SK-N-SH (cell line): ENCODE measurements at regions not wholly inside any gene's neighbourhood (a gene's known extent, or its start where the extent isn't known, plus 50 kb on each side); places are given as distances from the start of the nearest gene placed in this dataset.
"Not testable (repeated sequence)": the region's sequence is repeated elsewhere in the genome, so short reads cannot be mapped to it uniquely, and the experiment has no call there.

Experiments used
- CTCF ChIA-PET: fragments of 300-600, 350-600 bp; formaldehyde crosslinking; extraction: SDS; loops from one replicate; lab custom pipeline; 2021; lab: Yijun Ruan, JAX
- POLR2A ChIA-PET: fragments of 350-600 bp; sonication (Branson Sonifier 250); formaldehyde crosslinking; extraction: SDS; loops from one replicate; lab custom pipeline; 2020; ENCODE audit warnings: antibody characterized with exemption, inconsistent platforms; lab: Yijun Ruan, JAX
- DNase-seq: peaks from one replicate; pipeline ENCODE4 v3.0.0; 2012
- H2AFZ ChIP-seq: fragments of 200-600 bp; sonication (generic); 2 replicates; pipeline ENCODE4 v1.8.1; 2016; ENCODE audit warnings: antibody characterized with exemption, mild to moderate bottlenecking, low read depth
- H3F3A ChIP-seq: fragments of 200-600 bp; sonication (generic); replicated peaks from 2 replicates; pipeline ENCODE3; 2016; ENCODE audit warnings: antibody characterized with exemption, mild to moderate bottlenecking; ENCODE audit not compliant: insufficient read depth
- H3K27ac ChIP-seq, 2 experiments: fragments of 200-500 bp in 1 of 2; fragments of 200-600 bp in 1 of 2; sonication (Bioruptor generic) in 1 of 2; sonication (generic), shearing (Covaris generic) in 1 of 2; 2 replicates each; pipeline versions ENCODE4 v1.5.1 to v1.6.1; 2014 to 2016; ENCODE audit warnings: low read depth in 2 of 2, inconsistent platforms in 1 of 2, low read length in 1 of 2, mild to moderate bottlenecking in 1 of 2, mixed read lengths in 1 of 2
- H3K27me3 ChIP-seq: fragments of 200-600 bp; sonication (generic), shearing (Covaris generic); 2 replicates; pipeline ENCODE4 v1.6.1; 2016; ENCODE audit warnings: mixed run types; ENCODE audit not compliant: insufficient read depth
- H3K36me3 ChIP-seq, 2 experiments: fragments of 200-500 bp in 1 of 2; fragments of 200-600 bp in 1 of 2; sonication (Bioruptor generic) in 1 of 2; sonication (generic) in 1 of 2; replicated peaks in 1 of 2; 2 replicates each; pipeline versions ENCODE3 to v1.5.1; 2014 to 2016; ENCODE audit warnings: low read length in 1 of 2, mild to moderate bottlenecking in 1 of 2; ENCODE audit not compliant: insufficient read depth in 2 of 2, control insufficient read depth in 1 of 2
- H3K4me1 ChIP-seq, 2 experiments: fragments of 200-500 bp in 1 of 2; fragments of 200-600 bp in 1 of 2; sonication (Bioruptor generic) in 1 of 2; sonication (generic), shearing (Covaris generic) in 1 of 2; 2 replicates each; pipeline versions ENCODE4 v1.5.1 to v1.6.1; 2014 to 2016; ENCODE audit warnings: low read depth in 1 of 2, low read length in 1 of 2, mixed run types in 1 of 2; ENCODE audit not compliant: insufficient read depth in 2 of 2, control insufficient read depth in 1 of 2
- H3K4me2 ChIP-seq: fragments of 200-600 bp; sonication (generic), shearing (Covaris generic); 2 replicates; pipeline ENCODE4 v1.6.1; 2017; ENCODE audit warnings: mixed run types
- H3K4me3 ChIP-seq, 2 experiments: fragments of 200-500 bp in 1 of 2; fragments of 200-600 bp in 1 of 2; sonication (Bioruptor generic) in 1 of 2; sonication (generic), shearing (Covaris generic) in 1 of 2; 2 replicates each; pipeline versions ENCODE4 v1.5.1 to v1.8.1; 2014 to 2016; ENCODE audit warnings: low read depth in 2 of 2, inconsistent platforms in 1 of 2, low read length in 1 of 2, mild to moderate bottlenecking in 1 of 2, mixed read lengths in 1 of 2, moderate library complexity in 1 of 2
- H3K79me2 ChIP-seq: fragments of 200-600 bp; sonication (generic); 2 replicates; pipeline ENCODE4 v1.8.1; 2017; ENCODE audit warnings: mild to moderate bottlenecking; ENCODE audit not compliant: insufficient read depth
- H3K9ac ChIP-seq: fragments of 200-600 bp; sonication (generic); 2 replicates; pipeline ENCODE4 v1.6.1; 2017; ENCODE audit warnings: mixed run types
- H3K9me2 ChIP-seq: fragments of 200-600 bp; sonication (generic); 2 replicates; pipeline ENCODE4 v1.6.1; 2017; ENCODE audit warnings: mixed run types
- H3K9me3 ChIP-seq: fragments of 200-600 bp; sonication (generic); 2 replicates; pipeline ENCODE4 v1.6.1; 2017; ENCODE audit warnings: mixed run types, mild to moderate bottlenecking, moderate library complexity
- H4K20me1 ChIP-seq: fragments of 200-600 bp; sonication (generic); 2 replicates; pipeline ENCODE4 v1.6.1; 2017; ENCODE audit warnings: mild to moderate bottlenecking, mixed run types; ENCODE audit not compliant: insufficient read depth
- FOXJ3 ChIP-seq: sonication (generic); formaldehyde crosslinking; IDR thresholded peaks from 2 replicates; pipeline ENCODE4 v1.5.1; 2020; ENCODE audit warnings: mild to moderate bottlenecking, missing genetic modification reagents
- GABPA ChIP-seq: IDR thresholded peaks from 2 replicates; pipeline ENCODE4 v1.4.0; 2012; ENCODE audit warnings: low read depth, mild to moderate bottlenecking
- IRF3 ChIP-seq: fragments of 150-350 bp; IDR thresholded peaks from 2 replicates; pipeline ENCODE4 v1.6.1; 2016; ENCODE audit warnings: mild to moderate bottlenecking, low read depth, low read length
- TAF1 ChIP-seq: IDR thresholded peaks from 2 replicates; pipeline ENCODE4 v1.6.1; 2012; ENCODE audit warnings: low read depth, mild to moderate bottlenecking, low read length, moderate library complexity, borderline replicate concordance
- YY1 ChIP-seq: IDR thresholded peaks from 2 replicates; pipeline ENCODE4 v1.4.0; 2012; ENCODE audit warnings: low read depth, mild to moderate bottlenecking
- WGBS: methylation state at CpG from one replicate; pipeline ENCODE4 v1.1.6; 2017; ENCODE audit warnings: low lambda C conversion rate; 5-methylcytosine and 5-hydroxymethylcytosine counted together
- TF ChIP-seq, protein P1 (sequence below): IDR thresholded peaks from 2 replicates; pipeline ENCODE4; 2012

- H3K4me3 ChIP-seq: no peak overlapping the region
- H3F3A ChIP-seq: no peaks in the 10 kb centered on the region
- no peaks in the 10 kb centered on the region for H3K27me3 ChIP-seq
- H3K9ac ChIP-seq: no peak overlapping the region
- no peak overlapping the region for H2AFZ ChIP-seq
- no peaks in the 10 kb centered on the region for H3K36me3 ChIP-seq
- no peaks in the 10 kb centered on the region for H3K9me2 ChIP-seq
- POLR2A ChIA-PET: no interaction called here
- no peak overlapping the region for H3K27ac ChIP-seq
- no peak overlapping the region for H3K4me2 ChIP-seq
- no peak for DNase-seq
- no peak for TF ChIP-seq GABPA
- TF ChIP-seq, protein P1, sequence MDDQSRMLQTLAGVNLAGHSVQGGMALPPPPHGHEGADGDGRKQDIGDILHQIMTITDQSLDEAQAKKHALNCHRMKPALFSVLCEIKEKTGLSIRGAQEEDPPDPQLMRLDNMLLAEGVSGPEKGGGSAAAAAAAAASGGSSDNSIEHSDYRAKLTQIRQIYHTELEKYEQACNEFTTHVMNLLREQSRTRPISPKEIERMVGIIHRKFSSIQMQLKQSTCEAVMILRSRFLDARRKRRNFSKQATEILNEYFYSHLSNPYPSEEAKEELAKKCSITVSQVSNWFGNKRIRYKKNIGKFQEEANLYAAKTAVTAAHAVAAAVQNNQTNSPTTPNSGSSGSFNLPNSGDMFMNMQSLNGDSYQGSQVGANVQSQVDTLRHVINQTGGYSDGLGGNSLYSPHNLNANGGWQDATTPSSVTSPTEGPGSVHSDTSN: no peak
- no peak for TF ChIP-seq TAF1
- TF ChIP-seq IRF3: no peak
- TF ChIP-seq, all 33 proteins: peak for 0
- Histone ChIP-seq H3K79me2 (no peaks in the 10 kb centered on the region), H4K20me1 (no peaks in the 10 kb centered on the region), H3K9me3 (no peaks in the 10 kb centered on the region), H3K4me1 (no peaks in the 10 kb centered on the region)
- WGBS: 65% methylated on average over 3 of the region's 3 CpGs
- CTCF ChIA-PET: no interaction called here
Measured at GRCh38 chr3:103516950-103517349, 1082.1 kb downstream of the ZPLD1 start.

DNA sequence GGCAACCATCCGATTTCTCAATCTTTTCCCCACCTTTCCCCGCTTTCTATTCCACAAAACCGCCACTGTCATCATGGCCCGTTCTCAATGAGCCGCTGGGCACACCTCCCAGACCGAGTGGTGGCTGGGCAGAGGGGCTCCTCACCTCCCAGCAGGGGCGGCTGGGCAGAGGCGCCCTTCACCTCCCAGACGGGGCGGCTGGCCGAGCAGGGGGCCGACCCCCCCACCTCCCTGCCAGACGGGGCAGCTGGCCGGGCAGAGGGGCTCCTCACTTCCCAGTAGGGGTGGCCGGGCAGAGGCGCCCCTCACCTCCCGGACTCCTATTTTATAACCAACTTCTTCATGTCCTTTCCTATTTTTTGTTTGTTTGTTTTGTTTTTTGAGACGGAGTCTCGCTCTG is 1096.5 kb downstream of the ZPLD1 start:
- H3K4me3 ChIP-seq, H3K9ac ChIP-seq, H3K9me3 ChIP-seq, H3K4me1 ChIP-seq, H3F3A ChIP-seq, CTCF ChIA-PET, H3K27ac ChIP-seq, H3K27me3 ChIP-seq, H3K4me2 ChIP-seq, H3K79me2 ChIP-seq, H3K9me2 ChIP-seq, H3K36me3 ChIP-seq, H4K20me1 ChIP-seq, H2AFZ ChIP-seq, DNase-seq, POLR2A ChIA-PET: not testable (repeated sequence)
- WGBS: 85% methylated on average over 15 of the region's 19 CpGs

DNA sequence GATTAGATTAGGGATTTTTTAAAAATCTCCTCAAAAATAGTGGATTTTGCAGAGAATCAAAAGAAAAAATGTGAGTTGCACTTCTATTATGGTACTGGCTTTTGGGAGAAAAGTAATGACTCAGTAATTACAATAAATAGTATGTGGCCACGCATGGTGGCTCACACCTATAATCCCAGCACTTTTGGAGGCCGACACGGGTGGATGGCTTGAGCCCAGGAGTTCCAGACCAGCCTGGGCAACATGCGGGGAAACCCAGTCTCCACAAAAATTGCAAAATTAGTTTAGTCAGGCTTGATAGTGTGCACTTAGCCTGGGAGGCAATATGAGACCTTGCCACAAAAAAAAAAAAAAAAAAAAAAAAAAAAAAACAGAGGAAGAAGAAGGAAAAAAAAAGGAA is 1098.2 kb downstream of the ZPLD1 start:
- no peak overlapping the region for H3K27ac ChIP-seq
- no peaks in the 10 kb centered on the region for H4K20me1 ChIP-seq
- H3K27me3 ChIP-seq: no peaks in the 10 kb centered on the region
- no peak overlapping the region for H3K4me2 ChIP-seq
- WGBS: 80% methylated on average over 4 of the region's 4 CpGs
- no peak overlapping the region for H2AFZ ChIP-seq
- H3K36me3 ChIP-seq: no peaks in the 10 kb centered on the region
- TF ChIP-seq FOXJ3 (no peak), YY1 (no peak)
- TF ChIP-seq, all 33 proteins: peak for 0
- H3K9me2 ChIP-seq: no peaks in the 10 kb centered on the region
- H3K4me1 ChIP-seq: no peaks in the 10 kb centered on the region
- no peak overlapping the region for H3K4me3 ChIP-seq
- H3F3A ChIP-seq: no peaks in the 10 kb centered on the region
- no peak overlapping the region for H3K9ac ChIP-seq
- POLR2A ChIA-PET: no interaction called here
- DNase-seq: no peak
- CTCF ChIA-PET: no interaction called here
- H3K79me2 ChIP-seq: no peaks in the 10 kb centered on the region
- H3K9me3 ChIP-seq: no peaks in the 10 kb centered on the region
